Ishikawa (cell line): ENCODE measurements at regions not wholly inside any gene's neighbourhood (a gene's known extent, or its start where the extent isn't known, plus 50 kb on each side); places are given as distances from the start of the nearest gene placed in this dataset.

ENCODE experiments used
- CEBPB ChIP-seq: IDR thresholded peaks from 2 replicates; pipeline ENCODE4 v1.6.1; 2012
- CREB1 ChIP-seq: IDR thresholded peaks from 2 replicates; pipeline ENCODE4 v1.6.1; 2012; ENCODE audit warnings: low read depth
- EGR1 ChIP-seq: IDR thresholded peaks from 2 replicates; pipeline ENCODE4 v1.6.1; 2012
- EP300 ChIP-seq: IDR thresholded peaks from 2 replicates; pipeline ENCODE4 v1.6.1; 2012; ENCODE audit warnings: borderline replicate concordance
- FOXM1 ChIP-seq: IDR thresholded peaks from 2 replicates; pipeline ENCODE4 v1.6.1; 2012; ENCODE audit warnings: low read depth, borderline replicate concordance
- NFIC ChIP-seq: IDR thresholded peaks from 2 replicates; pipeline ENCODE4 v1.6.1; 2012
- RAD21 ChIP-seq: IDR thresholded peaks from 2 replicates; pipeline ENCODE4 v1.6.1; 2012; ENCODE audit warnings: low read depth
- TAF1 ChIP-seq: IDR thresholded peaks from 2 replicates; pipeline ENCODE4 v1.6.1; 2012; ENCODE audit warnings: low read depth, mild to moderate bottlenecking
- TCF12 ChIP-seq: IDR thresholded peaks from 2 replicates; pipeline ENCODE4 v1.6.1; 2012; ENCODE audit warnings: low read depth
- TEAD4 ChIP-seq: IDR thresholded peaks from 2 replicates; pipeline ENCODE4 v1.6.1; 2012
- YY1 ChIP-seq: IDR thresholded peaks from 2 replicates; pipeline ENCODE4 v1.6.1; 2012; ENCODE audit warnings: low read depth
- ZBTB7A ChIP-seq: IDR thresholded peaks from 2 replicates; pipeline ENCODE4 v1.6.1; 2012; ENCODE audit warnings: low read depth
- TF ChIP-seq, protein P1 (sequence below): IDR thresholded peaks from 2 replicates; pipeline ENCODE4 v1.6.1; 2012
- TF ChIP-seq, protein P2 (sequence below): IDR thresholded peaks from 2 replicates; pipeline ENCODE4 v1.6.1; 2012; ENCODE audit warnings: low read depth, mild to moderate bottlenecking
- TF ChIP-seq, protein P3 (sequence below): IDR thresholded peaks from 2 replicates; pipeline ENCODE4 v1.6.1; 2012

DNA sequence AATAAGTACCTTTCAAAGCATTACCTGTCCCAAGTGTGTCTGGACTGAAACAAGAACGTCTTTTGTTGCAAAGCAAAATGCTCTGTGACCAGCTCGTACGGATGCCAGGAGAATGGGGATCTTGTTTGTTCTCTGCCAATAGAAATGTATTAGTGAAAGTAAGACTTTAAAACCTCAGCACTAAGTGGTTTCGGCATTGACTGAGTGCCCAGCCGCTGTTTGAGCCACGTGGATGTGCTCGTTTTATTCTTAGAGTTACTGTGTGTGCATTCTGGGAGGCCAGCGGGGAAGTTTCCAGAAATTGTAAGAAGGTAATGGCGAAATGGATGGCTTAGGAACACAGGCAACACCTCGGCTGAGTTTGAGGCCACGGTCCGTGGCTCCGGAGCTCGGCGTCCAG is 117.1 kb upstream of the USP29 start:
- no peak for TF ChIP-seq ZBTB7A
- no peak for TF ChIP-seq TCF12
- TF ChIP-seq FOXM1, result no peak
- no peak for TF ChIP-seq YY1
- TF ChIP-seq, protein P1, sequence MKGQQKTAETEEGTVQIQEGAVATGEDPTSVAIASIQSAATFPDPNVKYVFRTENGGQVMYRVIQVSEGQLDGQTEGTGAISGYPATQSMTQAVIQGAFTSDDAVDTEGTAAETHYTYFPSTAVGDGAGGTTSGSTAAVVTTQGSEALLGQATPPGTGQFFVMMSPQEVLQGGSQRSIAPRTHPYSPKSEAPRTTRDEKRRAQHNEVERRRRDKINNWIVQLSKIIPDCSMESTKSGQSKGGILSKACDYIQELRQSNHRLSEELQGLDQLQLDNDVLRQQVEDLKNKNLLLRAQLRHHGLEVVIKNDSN, result no peak
- no peak for TF ChIP-seq TEAD4
- no peak for TF ChIP-seq EGR1
- TF ChIP-seq, protein P2, sequence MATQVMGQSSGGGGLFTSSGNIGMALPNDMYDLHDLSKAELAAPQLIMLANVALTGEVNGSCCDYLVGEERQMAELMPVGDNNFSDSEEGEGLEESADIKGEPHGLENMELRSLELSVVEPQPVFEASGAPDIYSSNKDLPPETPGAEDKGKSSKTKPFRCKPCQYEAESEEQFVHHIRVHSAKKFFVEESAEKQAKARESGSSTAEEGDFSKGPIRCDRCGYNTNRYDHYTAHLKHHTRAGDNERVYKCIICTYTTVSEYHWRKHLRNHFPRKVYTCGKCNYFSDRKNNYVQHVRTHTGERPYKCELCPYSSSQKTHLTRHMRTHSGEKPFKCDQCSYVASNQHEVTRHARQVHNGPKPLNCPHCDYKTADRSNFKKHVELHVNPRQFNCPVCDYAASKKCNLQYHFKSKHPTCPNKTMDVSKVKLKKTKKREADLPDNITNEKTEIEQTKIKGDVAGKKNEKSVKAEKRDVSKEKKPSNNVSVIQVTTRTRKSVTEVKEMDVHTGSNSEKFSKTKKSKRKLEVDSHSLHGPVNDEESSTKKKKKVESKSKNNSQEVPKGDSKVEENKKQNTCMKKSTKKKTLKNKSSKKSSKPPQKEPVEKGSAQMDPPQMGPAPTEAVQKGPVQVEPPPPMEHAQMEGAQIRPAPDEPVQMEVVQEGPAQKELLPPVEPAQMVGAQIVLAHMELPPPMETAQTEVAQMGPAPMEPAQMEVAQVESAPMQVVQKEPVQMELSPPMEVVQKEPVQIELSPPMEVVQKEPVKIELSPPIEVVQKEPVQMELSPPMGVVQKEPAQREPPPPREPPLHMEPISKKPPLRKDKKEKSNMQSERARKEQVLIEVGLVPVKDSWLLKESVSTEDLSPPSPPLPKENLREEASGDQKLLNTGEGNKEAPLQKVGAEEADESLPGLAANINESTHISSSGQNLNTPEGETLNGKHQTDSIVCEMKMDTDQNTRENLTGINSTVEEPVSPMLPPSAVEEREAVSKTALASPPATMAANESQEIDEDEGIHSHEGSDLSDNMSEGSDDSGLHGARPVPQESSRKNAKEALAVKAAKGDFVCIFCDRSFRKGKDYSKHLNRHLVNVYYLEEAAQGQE, result no peak

DNA sequence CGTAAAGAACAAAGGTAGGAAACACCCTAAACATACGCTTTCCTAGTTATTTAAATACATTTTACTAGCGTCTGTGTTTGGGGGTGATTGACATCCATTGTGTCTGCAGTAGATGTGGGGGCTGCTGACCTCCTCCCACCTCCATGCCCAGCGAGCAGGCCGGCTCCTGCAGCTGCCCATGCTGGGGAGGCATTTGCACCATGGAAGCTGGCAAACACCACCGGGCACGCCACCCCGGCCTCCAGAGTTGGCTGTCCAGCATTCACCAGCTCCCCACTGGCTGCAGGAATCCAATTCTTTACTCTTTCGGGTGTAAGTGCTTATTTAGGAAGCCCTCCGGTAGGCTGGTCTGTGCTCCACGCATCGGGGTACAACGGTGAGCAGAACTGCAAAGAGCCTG is 115.4 kb upstream of the USP29 start:
- TF ChIP-seq, protein P1, result no peak
- TF ChIP-seq ZBTB7A, result no peak
- no peak for TF ChIP-seq TAF1
- no peak for TF ChIP-seq TEAD4
- TF ChIP-seq, protein P2, result no peak
- no peak for TF ChIP-seq CREB1
- no peak for TF ChIP-seq CEBPB
- no peak for TF ChIP-seq TCF12
- TF ChIP-seq EGR1, result no peak
- TF ChIP-seq NFIC, result no peak
- TF ChIP-seq YY1, result no peak
- TF ChIP-seq, protein P3, sequence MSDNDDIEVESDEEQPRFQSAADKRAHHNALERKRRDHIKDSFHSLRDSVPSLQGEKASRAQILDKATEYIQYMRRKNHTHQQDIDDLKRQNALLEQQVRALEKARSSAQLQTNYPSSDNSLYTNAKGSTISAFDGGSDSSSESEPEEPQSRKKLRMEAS, result no peak
- TF ChIP-seq FOXM1, result no peak
- no peak for TF ChIP-seq RAD21
- no peak for TF ChIP-seq EP300

DNA sequence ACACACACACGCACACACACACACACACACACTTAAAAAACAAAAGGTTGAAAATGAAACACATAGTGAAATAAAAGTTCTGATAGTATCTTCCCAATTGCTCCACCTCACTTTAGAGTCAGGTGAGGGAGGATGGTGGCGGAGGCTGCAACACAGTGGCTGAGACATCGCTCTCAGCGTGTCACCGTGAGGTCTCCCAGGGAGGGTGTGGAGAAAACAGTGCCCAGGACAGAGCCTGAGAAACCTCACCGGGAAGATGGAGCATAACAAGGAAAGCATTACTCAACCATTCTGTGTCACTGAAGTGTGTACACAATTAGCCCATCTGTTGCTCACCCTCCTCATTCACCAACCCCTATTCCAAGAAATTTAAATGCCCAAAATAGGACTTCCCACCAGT is 111.4 kb upstream of the USP29 start:
- TF ChIP-seq CREB1, result no peak
- TF ChIP-seq FOXM1, result no peak
- no peak for TF ChIP-seq EP300
- TF ChIP-seq ZBTB7A, result no peak
- TF ChIP-seq NFIC, result no peak
- TF ChIP-seq, protein P2, result no peak
- no peak for TF ChIP-seq EGR1
- TF ChIP-seq, protein P3, result no peak
- TF ChIP-seq TAF1, result no peak
- TF ChIP-seq YY1, result no peak
- no peak for TF ChIP-seq TEAD4
- no peak for TF ChIP-seq RAD21
- TF ChIP-seq, protein P1, result no peak
- TF ChIP-seq CEBPB, result no peak
- no peak for TF ChIP-seq TCF12

DNA sequence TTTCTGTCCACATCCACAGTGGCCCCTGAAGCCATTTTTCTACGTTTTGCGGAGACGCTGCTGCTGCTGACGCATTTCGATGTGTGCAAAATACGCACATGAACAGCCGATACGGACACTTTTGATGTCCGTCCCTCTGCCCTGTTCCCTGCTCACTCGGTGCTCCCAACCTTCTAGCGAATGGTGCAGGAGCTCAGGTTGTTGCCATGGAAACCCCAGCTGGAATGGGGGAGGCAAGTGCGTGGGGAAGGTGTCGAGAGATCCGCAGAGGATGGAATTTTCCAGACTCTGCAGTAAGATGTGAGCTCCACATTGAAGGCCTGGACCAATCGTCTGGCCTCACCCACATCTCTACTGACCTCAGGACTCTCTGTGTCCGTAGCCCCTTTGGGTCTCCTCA is 109.2 kb upstream of the USP29 start:
- TF ChIP-seq RAD21 (no peak), TEAD4 (no peak), FOXM1 (no peak), CEBPB (no peak), ZBTB7A (no peak), NFIC (no peak), YY1 (no peak), CREB1 (no peak), TAF1 (no peak)
